Fibroblast of the aortic adventitia (primary cell): ENCODE measurements at regions not wholly inside any gene's neighbourhood (a gene's known extent, or its start where the extent isn't known, plus 50 kb on each side); places are given as distances from the start of the nearest gene placed in this dataset.

Experiments used
- DNase-seq: peaks from one replicate; pipeline ENCODE4 v3.0.0-alpha.2; 2010; ENCODE audit warnings: low read depth
- H3K4me3 ChIP-seq: 2 replicates; pipeline ENCODE4 v1.5.1; 2011; ENCODE audit warnings: low read depth, mild to moderate bottlenecking, control low read depth, low read length, moderate library complexity
- CTCF ChIP-seq: IDR thresholded peaks from 2 replicates; pipeline ENCODE4 v1.5.1; 2011; ENCODE audit warnings: mild to moderate bottlenecking, low read length, control low read depth, inconsistent platforms; ENCODE audit not compliant: insufficient read depth

DNA sequence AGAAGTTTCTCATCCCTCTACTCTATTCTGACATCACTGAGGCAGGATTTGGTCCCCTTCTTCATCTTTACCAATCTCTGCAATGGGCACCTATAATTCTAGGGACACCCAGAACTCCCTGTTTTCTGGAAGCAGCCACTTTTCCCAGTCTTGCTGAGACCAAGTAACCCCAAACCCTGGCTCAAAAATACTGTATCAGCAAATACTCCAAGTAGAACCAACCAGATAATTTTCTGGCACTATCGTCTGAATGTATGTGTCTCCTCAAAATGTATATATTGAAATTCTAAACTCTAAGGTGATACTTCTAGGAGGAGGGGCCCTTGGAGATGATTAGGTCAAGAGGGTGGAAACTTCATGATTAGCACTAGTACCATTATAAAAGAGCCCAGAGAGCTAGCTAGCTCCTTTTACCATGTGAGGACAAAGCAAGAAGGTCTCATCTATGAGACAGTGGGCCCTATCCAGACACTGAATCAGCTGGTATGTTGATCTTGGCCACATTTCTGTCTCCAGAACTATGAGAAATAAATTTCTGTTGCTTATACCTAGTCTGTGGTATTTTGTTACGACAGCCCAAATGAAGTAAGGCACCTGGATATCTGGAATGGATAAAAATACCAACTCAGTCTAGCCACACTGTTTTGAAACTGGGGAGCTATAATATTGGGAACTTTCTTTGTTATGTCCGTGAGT, 464.4 kb downstream of the CDH11 start:
- TF ChIP-seq CTCF: no peak
- peak; percentile 35 for DNase-seq
- H3K4me3 ChIP-seq: no peak overlapping the region

DNA sequence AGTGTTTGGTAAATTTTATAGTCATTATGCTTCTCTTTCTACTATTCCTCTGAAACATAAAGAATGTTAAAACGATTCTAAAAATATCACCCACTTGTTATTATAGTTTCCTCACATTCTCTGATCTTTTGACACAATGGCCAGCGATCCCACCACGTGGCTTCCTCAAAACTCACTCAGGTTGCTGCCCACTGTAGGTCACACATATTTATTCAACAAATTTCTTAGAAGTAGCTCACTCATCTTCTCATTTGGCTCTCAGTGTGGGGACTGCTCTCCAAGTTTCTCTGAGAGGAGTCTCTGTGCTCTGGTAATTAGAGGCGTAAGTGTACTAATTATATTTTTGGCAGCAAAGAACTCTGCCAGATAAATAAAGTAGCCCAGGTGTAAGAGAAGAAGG, 465.4 kb downstream of the CDH11 start:
- DNase-seq: no peak
- H3K4me3 ChIP-seq: no peak overlapping the region
- TF ChIP-seq CTCF: no peak

DNA sequence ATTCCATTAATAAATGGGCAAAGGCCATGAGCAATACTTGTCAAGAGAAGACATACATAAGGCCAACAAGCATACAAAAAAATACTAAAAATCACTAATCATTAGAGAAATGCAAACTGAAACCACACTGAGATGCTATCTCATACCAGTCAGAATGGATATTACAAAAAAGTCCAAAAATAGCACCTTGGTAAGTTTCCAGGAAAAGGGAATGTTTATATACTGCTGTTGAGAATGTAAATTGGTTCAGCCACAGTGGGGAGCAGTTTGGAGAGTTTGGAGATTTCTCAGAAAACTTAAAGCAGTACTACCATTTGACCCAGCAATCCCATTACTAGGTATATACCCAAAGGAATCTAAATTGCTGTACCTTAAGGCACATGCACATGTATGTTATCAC, 467.7 kb downstream of the CDH11 start:
- no peak overlapping the region for H3K4me3 ChIP-seq
- no peak for TF ChIP-seq CTCF
- peak; percentile 24 for DNase-seq

DNA sequence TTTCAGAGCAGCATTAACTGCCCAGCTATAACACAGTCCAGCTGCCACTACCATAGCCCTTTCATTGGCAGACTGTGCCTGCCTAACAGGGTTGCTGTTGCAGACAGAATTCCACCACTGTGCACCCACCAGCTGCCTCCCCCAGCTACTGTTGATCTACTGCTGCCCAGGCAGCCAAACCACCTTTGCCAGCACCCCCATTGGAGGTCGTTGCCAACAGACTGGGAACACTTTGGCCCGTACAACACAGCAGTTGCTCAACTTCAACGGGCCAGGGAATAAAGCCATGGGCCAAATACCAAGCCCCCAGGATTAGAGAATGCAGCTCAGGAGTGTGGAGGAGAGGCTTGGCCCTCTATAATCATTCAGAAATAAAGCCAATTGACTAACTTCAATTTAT, 473.6 kb downstream of the CDH11 start:
- DNase-seq: no peak
- TF ChIP-seq CTCF: no peak
- no peak overlapping the region for H3K4me3 ChIP-seq

DNA sequence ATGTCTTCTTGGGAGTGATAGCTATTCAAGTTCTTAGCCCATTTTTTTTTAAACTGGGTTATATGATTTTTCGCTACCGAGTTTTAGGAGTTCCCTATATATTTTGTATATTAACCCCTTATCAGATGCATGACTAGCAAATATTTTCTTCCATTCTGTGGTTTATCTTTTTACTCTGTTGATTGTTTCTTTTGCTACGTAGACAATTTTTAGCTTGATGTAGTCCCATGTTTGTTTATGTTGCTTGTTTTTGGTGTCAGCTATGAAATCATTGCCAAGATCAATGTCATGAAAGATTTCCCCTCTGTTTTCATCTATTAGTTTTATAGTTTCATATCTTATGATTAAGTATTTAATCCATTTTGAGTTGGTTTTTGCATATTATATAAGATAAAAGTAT, 480.5 kb downstream of the CDH11 start:
- TF ChIP-seq CTCF: no peak
- no peak overlapping the region for H3K4me3 ChIP-seq
- DNase-seq: no peak

- no peak for TF ChIP-seq CTCF
- no peak for DNase-seq
- H3K4me3 ChIP-seq: no peak overlapping the region
Observed at GRCh38 chr16:64638766-64639165, 483.1 kb downstream of the CDH11 start.

DNA sequence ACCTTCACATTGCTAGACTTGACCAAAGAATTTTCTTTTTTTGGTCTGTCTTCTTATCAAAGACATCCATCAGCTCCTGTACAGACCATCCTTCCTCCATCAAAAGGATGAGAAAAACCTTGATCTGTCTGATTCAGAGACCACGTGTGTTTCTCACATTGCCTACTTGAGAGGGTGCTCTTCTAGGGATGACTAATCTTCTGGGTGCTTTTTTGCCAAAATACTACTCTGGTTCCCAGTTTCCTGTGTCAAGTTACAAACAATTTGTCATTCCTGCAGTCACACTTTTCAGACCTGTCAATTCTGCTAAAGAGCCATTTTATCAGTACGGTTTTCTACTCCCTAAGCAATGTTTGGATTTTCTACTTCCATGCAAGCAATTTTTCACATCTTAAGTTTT, 492.2 kb downstream of the CDH11 start:
- no peak for TF ChIP-seq CTCF
- H3K4me3 ChIP-seq: no peak overlapping the region
- no peak for DNase-seq
